H1 (cell line): ENCODE measurements at regions not wholly inside any gene's neighbourhood (a gene's known extent, or its start where the extent isn't known, plus 50 kb on each side); places are given as distances from the start of the nearest gene placed in this dataset.

Source experiments
- CTCF ChIA-PET: fragments of 300-600 bp; sonication (Branson Sonifier 250); formaldehyde crosslinking; loops from one replicate; lab custom pipeline; 2021; ENCODE audit not compliant: partially characterized antibody; lab: Charles Lee
- POLR2A ChIA-PET: fragments of 300-600 bp; sonication (Branson Sonifier 250); formaldehyde crosslinking; loops from one replicate; lab custom pipeline; 2021; ENCODE audit warnings: inconsistent platforms; ENCODE audit not compliant: partially characterized antibody; lab: Charles Lee
- DNase-seq, 2 experiments: peaks; one replicate each; pipeline versions ENCODE4 v3.0.0 to v3.0.0-alpha.2; 2010 to 2022; ENCODE audit warnings: low spot score in 2 of 2, low read depth in 1 of 2, mixed read lengths in 1 of 2
- FAIRE-seq: peaks from 2 replicates; lab custom pipeline; 2011; peaks lifted over from hg19 to GRCh38; lab: Jason Lieb, UNC
- H2AFZ ChIP-seq: 2 replicates; pipeline ENCODE4 v1.8.1; 2012; ENCODE audit warnings: low read length, inconsistent platforms
- H2AK5ac ChIP-seq: 2 replicates; pipeline ENCODE4 v1.6.1; 2013; ENCODE audit warnings: low read depth, low read length
- H2BK120ac ChIP-seq: replicated peaks from 2 replicates; pipeline ENCODE3; 2013; ENCODE audit warnings: low read depth, low read length, inconsistent platforms
- H2BK12ac ChIP-seq: 2 replicates; pipeline ENCODE4 v1.6.1; 2013; ENCODE audit warnings: low read depth, low read length
- H2BK15ac ChIP-seq: 2 replicates; pipeline ENCODE4 v1.6.1; 2013; ENCODE audit warnings: low read length
- H2BK20ac ChIP-seq: 2 replicates; pipeline ENCODE4 v1.6.1; 2013; ENCODE audit warnings: low read length
- H2BK5ac ChIP-seq: 2 replicates; pipeline ENCODE4 v1.6.1; 2013; ENCODE audit warnings: low read depth, low read length
- H3K14ac ChIP-seq: 2 replicates; pipeline ENCODE4 v1.6.1; 2013; ENCODE audit warnings: inconsistent platforms; ENCODE audit not compliant: insufficient read length
- H3K18ac ChIP-seq: 2 replicates; pipeline ENCODE4 v1.6.1; 2013; ENCODE audit warnings: low read length; ENCODE audit errors: extremely low read depth
- H3K23ac ChIP-seq: 2 replicates; pipeline ENCODE4 v1.6.1; 2013; ENCODE audit warnings: inconsistent platforms; ENCODE audit not compliant: insufficient read length
- H3K23me2 ChIP-seq: 2 replicates; pipeline ENCODE4 v1.6.1; 2013; ENCODE audit warnings: low read depth, low read length
- H3K27ac ChIP-seq: 2 replicates; pipeline ENCODE4 v1.6.1; 2011; ENCODE audit warnings: low read depth, low read length, inconsistent platforms
- H3K27me3 ChIP-seq, 4 experiments: replicated peaks in 1 of 4; 1 replicate in 1 of 4; 2 replicates in 3 of 4; pipeline versions ENCODE4 v1.6.1 to v1.8.1; 2011 to 2013; ENCODE audit warnings: low read length in 3 of 4, mild to moderate bottlenecking in 3 of 4, inconsistent platforms in 2 of 4, mixed read lengths in 2 of 4, moderate library complexity in 1 of 4; ENCODE audit not compliant: control insufficient read depth in 3 of 4, insufficient read depth in 3 of 4; ENCODE audit errors: extremely low read depth in 1 of 4
- H3K36me3 ChIP-seq, 4 experiments: 2 replicates each; pipeline versions ENCODE4 v1.6.1 to v1.8.1; 2011 to 2013; ENCODE audit warnings: mild to moderate bottlenecking in 4 of 4, low read length in 3 of 4, moderate library complexity in 2 of 4, control low read depth in 1 of 4, inconsistent platforms in 1 of 4; ENCODE audit not compliant: insufficient read depth in 4 of 4, control insufficient read depth in 2 of 4
- H3K4ac ChIP-seq: replicated peaks from 2 replicates; pipeline ENCODE3; 2013; ENCODE audit warnings: low read length, low read depth, mixed read lengths, inconsistent platforms; ENCODE audit not compliant: insufficient read length
- H3K4me1 ChIP-seq, 4 experiments: replicated peaks in 1 of 4; 1 replicate in 1 of 4; 2 replicates in 3 of 4; pipeline versions ENCODE4 v1.6.1 to v1.8.1; 2011 to 2013; ENCODE audit warnings: low read length in 3 of 4, inconsistent platforms in 2 of 4, mixed read lengths in 1 of 4; ENCODE audit not compliant: insufficient read depth in 4 of 4, control insufficient read depth in 3 of 4
- H3K4me2 ChIP-seq, 2 experiments: 2 replicates each; pipeline versions ENCODE4 v1.6.1 to v1.8.1; 2011 to 2013; ENCODE audit warnings: low read depth in 2 of 2, low read length in 2 of 2, control low read depth in 1 of 2, inconsistent platforms in 1 of 2, mild to moderate bottlenecking in 1 of 2; ENCODE audit not compliant: insufficient read depth in 1 of 2
- H3K4me3 ChIP-seq, 4 experiments: fragments of 200-600, 300-600 bp in 1 of 4; sonication (generic), shearing (Covaris generic), sonication (Bioruptor Twin) in 1 of 4; 2 replicates each; pipeline versions ENCODE4 v1.5.1 to v1.8.1; 2011 to 2016; ENCODE audit warnings: low read length in 4 of 4, low read depth in 3 of 4, control low read depth in 2 of 4, inconsistent platforms in 2 of 4, mild to moderate bottlenecking in 2 of 4, mixed read lengths in 1 of 4, moderate library complexity in 1 of 4; ENCODE audit not compliant: insufficient read depth in 2 of 4; ENCODE audit errors: extremely low read depth in 1 of 4
- H3K56ac ChIP-seq: replicated peaks from 2 replicates; pipeline ENCODE3; 2013; ENCODE audit warnings: low read depth, mild to moderate bottlenecking, mixed read lengths, low read length, inconsistent platforms; ENCODE audit not compliant: insufficient read length
- H3K79me1 ChIP-seq: 2 replicates; pipeline ENCODE4 v1.6.1; 2013; ENCODE audit warnings: low read depth, low read length, control low read depth
- H3K79me2 ChIP-seq, 2 experiments: 2 replicates each; pipeline versions ENCODE4 v1.6.1 to v1.8.1; 2012 to 2013; ENCODE audit warnings: low read length in 2 of 2, mild to moderate bottlenecking in 2 of 2, inconsistent platforms in 1 of 2; ENCODE audit not compliant: insufficient read depth in 2 of 2, control insufficient read depth in 1 of 2
- H3K9ac ChIP-seq, 4 experiments: replicated peaks in 1 of 4; 1 replicate in 1 of 4; 2 replicates in 3 of 4; pipeline versions ENCODE4 v1.6.1 to v1.8.1; 2011 to 2013; ENCODE audit warnings: low read depth in 3 of 4, low read length in 3 of 4, control low read depth in 2 of 4, mild to moderate bottlenecking in 2 of 4, moderate library complexity in 2 of 4, inconsistent platforms in 1 of 4; ENCODE audit errors: extremely low read depth in 1 of 4
- H3K9me3 ChIP-seq, 2 experiments: 2 replicates each; pipeline versions ENCODE4 v1.6.1 to v1.8.1; 2012 to 2013; ENCODE audit warnings: mild to moderate bottlenecking in 2 of 2, moderate library complexity in 2 of 2, control low read depth in 1 of 2, inconsistent platforms in 1 of 2, low read depth in 1 of 2, low read length in 1 of 2, mixed read lengths in 1 of 2; ENCODE audit not compliant: insufficient read depth in 2 of 2
- H4K20me1 ChIP-seq, 2 experiments: replicated peaks in 1 of 2; 2 replicates each; pipeline versions ENCODE3 to v1.8.1; 2011 to 2013; ENCODE audit warnings: inconsistent platforms in 2 of 2, low read length in 2 of 2, mild to moderate bottlenecking in 1 of 2; ENCODE audit not compliant: insufficient read depth in 2 of 2, control insufficient read depth in 1 of 2
- H4K5ac ChIP-seq: 2 replicates; pipeline ENCODE4 v1.6.1; 2013; ENCODE audit warnings: low read length, low read depth, mixed read lengths, inconsistent platforms; ENCODE audit not compliant: insufficient read length
- H4K8ac ChIP-seq: 2 replicates; pipeline ENCODE4 v1.8.0; 2013; ENCODE audit warnings: mild to moderate bottlenecking, moderate library complexity, low read length, inconsistent platforms; ENCODE audit not compliant: insufficient read depth; ENCODE audit errors: extremely low read depth
- H4K91ac ChIP-seq: replicated peaks from 2 replicates; pipeline ENCODE3; 2013; ENCODE audit warnings: low read length, mixed read lengths, inconsistent platforms; ENCODE audit not compliant: insufficient read length
- BACH1 ChIP-seq: IDR thresholded peaks from 2 replicates; pipeline ENCODE4 v1.6.1; 2012; ENCODE audit warnings: low read length, improper control_type of control experiment
- BCL11A ChIP-seq, 2 experiments: IDR thresholded peaks; one replicate each; pipeline ENCODE4 v1.6.1; 2011; ENCODE audit warnings: low read depth in 2 of 2, low read length in 2 of 2, mild to moderate bottlenecking in 2 of 2
- CBX5 ChIP-seq: fragments of 300-800, 300-1000 bp; sonication (generic); IDR thresholded peaks from 2 replicates; pipeline ENCODE4 v1.7.1; 2016; ENCODE audit warnings: antibody characterized with exemption, low read length, low read depth
- CBX8 ChIP-seq: fragments of 300-800, 300-1000 bp; sonication (generic); IDR thresholded peaks from 2 replicates; pipeline ENCODE4 v1.7.1; 2016; ENCODE audit warnings: low read depth, low read length, borderline replicate concordance
- CHD1 ChIP-seq: IDR thresholded peaks from 2 replicates; pipeline ENCODE4 v1.6.1; 2012; ENCODE audit warnings: low read depth, low read length, improper control_type of control experiment
- CHD2 ChIP-seq: IDR thresholded peaks from 2 replicates; pipeline ENCODE4 v1.6.1; 2012; ENCODE audit warnings: low read length, improper control_type of control experiment
- CREB1 ChIP-seq: IDR thresholded peaks from 2 replicates; pipeline ENCODE4 v1.6.1; 2012; ENCODE audit warnings: inconsistent platforms
- FOSL1 ChIP-seq: IDR thresholded peaks from 2 replicates; pipeline ENCODE4 v1.6.1; 2011; ENCODE audit warnings: mild to moderate bottlenecking, low read depth, low read length, moderate library complexity; ENCODE audit not compliant: insufficient read depth
- GTF2F1 ChIP-seq: IDR thresholded peaks from 2 replicates; pipeline ENCODE4 v1.6.1; 2012; ENCODE audit warnings: low read depth, low read length, improper control_type of control experiment, borderline replicate concordance
- NANOG ChIP-seq: IDR thresholded peaks from 2 replicates; pipeline ENCODE4 v1.6.1; 2011; ENCODE audit warnings: low read length, low read depth, mild to moderate bottlenecking, inconsistent platforms; ENCODE audit not compliant: insufficient read depth, poor library complexity, severe bottlenecking
- PHF8 ChIP-seq: fragments of 200-600 bp; sonication (generic); conservative IDR thresholded peaks from 2 replicates; pipeline ENCODE4 v1.7.1; 2012; ENCODE audit warnings: low read depth, mild to moderate bottlenecking, inconsistent platforms, low read length, moderate library complexity
- POLR2A ChIP-seq, 2 experiments: IDR thresholded peaks; 1 replicate in 1 of 2; 2 replicates in 1 of 2; pipeline ENCODE4 v1.6.1; 2011; ENCODE audit warnings: low read depth in 2 of 2, low read length in 2 of 2, mild to moderate bottlenecking in 2 of 2; ENCODE audit errors: control extremely low read depth in 1 of 2
- SIN3A ChIP-seq, 2 experiments: IDR thresholded peaks in 1 of 2; conservative IDR thresholded peaks in 1 of 2; 2 replicates each; pipeline ENCODE4 v1.6.1; 2011 to 2012; ENCODE audit warnings: low read length in 2 of 2, improper control_type of control experiment in 1 of 2, low read depth in 1 of 2, mild to moderate bottlenecking in 1 of 2
- SIX5 ChIP-seq: IDR thresholded peaks from 2 replicates; pipeline ENCODE4 v1.6.1; 2011; ENCODE audit warnings: mild to moderate bottlenecking, low read depth, low read length
- SRF ChIP-seq: IDR thresholded peaks from 2 replicates; pipeline ENCODE4 v1.6.1; 2011; ENCODE audit warnings: mild to moderate bottlenecking, low read depth, low read length, moderate library complexity
- SUZ12 ChIP-seq: fragments of 200-600 bp; sonication (generic); IDR thresholded peaks from 2 replicates; pipeline ENCODE4 v1.6.1; 2012; ENCODE audit warnings: mild to moderate bottlenecking, inconsistent platforms, low read length, moderate library complexity, mixed read lengths
- WGBS, 2 experiments: shearing (Covaris generic) in 1 of 2; methylation state at CpG; one replicate each; pipeline versions ENCODE4 v1.1.6 to v1.1.7; 2013 to 2015; ENCODE audit warnings: low lambda C conversion rate in 2 of 2, mixed read lengths in 2 of 2, inconsistent platforms in 1 of 2, low coverage in 1 of 2, missing lambda C conversion rate in 1 of 2; ENCODE audit not compliant: insufficient replicate concordance in 2 of 2, insufficient coverage in 1 of 2, insufficient read length in 1 of 2; ENCODE audit errors: extremely low coverage in 1 of 2, missing lambda C conversion rate in 1 of 2; 5-methylcytosine and 5-hydroxymethylcytosine counted together

GRCh38 chr16:87249425-87249824 lies 67.8 kb downstream of the C16orf95 start:
- TF ChIP-seq CHD1, result no peak
- no peak for TF ChIP-seq CBX8
- no peak for TF ChIP-seq SIX5
- TF ChIP-seq CREB1, result no peak
- no peak for TF ChIP-seq FOSL1
- no peak for TF ChIP-seq BCL11A (IDR thresholded peaks at IDR 0.05; ENCODE audit: low read depth in 2 of 2, low read length in 2 of 2)
- TF ChIP-seq GTF2F1, result no peak
- no peak for TF ChIP-seq CBX5
- no peak for TF ChIP-seq PHF8
- TF ChIP-seq SIN3A (conservative IDR thresholded peaks at IDR 0.05 in 1 of 2, IDR thresholded peaks at IDR 0.05 in 1 of 2; ENCODE audit: low read depth in 1 of 2, low read length in 2 of 2), result no peak
- no peak for TF ChIP-seq BACH1
- TF ChIP-seq POLR2A (IDR thresholded peaks at IDR 0.05; ENCODE audit: control extremely low read depth in 1 of 2, low read depth in 2 of 2, low read length in 2 of 2), result no peak
- no peak for TF ChIP-seq SRF
- TF ChIP-seq SUZ12, result no peak
- TF ChIP-seq CHD2, result no peak
- TF ChIP-seq NANOG, result no peak
- TF ChIP-seq, all 59 proteins: peak for 0
- Histone ChIP-seq H2BK120ac (no peak overlapping the region), H3K14ac (no peak overlapping the region), H4K20me1 (no peaks in the 10 kb centered on the region), H3K79me1 (no peaks in the 10 kb centered on the region), H4K91ac (no peak overlapping the region), H3K36me3 (no peaks in the 10 kb centered on the region), H2AK5ac (no peak overlapping the region), H3K79me2 (no peaks in the 10 kb centered on the region), H3K23ac (no peak overlapping the region), H3K23me2 (no peaks in the 10 kb centered on the region; the same call in 1 of the 2 replicates), H3K4ac (no peak overlapping the region), H2AFZ (no peak overlapping the region), H3K4me2 (no peak overlapping the region), H2BK12ac (no peak overlapping the region), H3K4me3 (no peak overlapping the region), H3K27me3 (no peaks in the 10 kb centered on the region; a peak in 1 of 7 replicates), H4K5ac (no peak overlapping the region), H3K56ac (no peak overlapping the region), H2BK15ac (no peak overlapping the region), H2BK5ac (no peak overlapping the region), H3K27ac (no peak overlapping the region), H3K9me3 (no peaks in the 10 kb centered on the region), H3K9ac (no peak overlapping the region), H3K4me1 (peaks cover 3 to 5% (median 4%) of the 10 kb centered on the region in 4 experiments; a peak in 5 of 7 replicates), H3K18ac (no peak overlapping the region), H4K8ac (no peak overlapping the region), H2BK20ac (no peak overlapping the region)
- DNase-seq (no peak), FAIRE-seq (no peak)
- CTCF ChIA-PET, result interaction anchor here (1.8 kb wide), 1 partner anchor 47 kb away, joined by 5 read pairs; no protein-coding TSS in a partner anchor
- WGBS, 2 experiments, result 89% methylated on average over 10 of the region's 10 CpGs; no CpG with 5 or more reads in 1 of the 2 experiments
- POLR2A ChIA-PET, result no interaction called here
